ENCODE measurements at regions not wholly inside any gene's neighbourhood (a gene's known extent, or its start where the extent isn't known, plus 50 kb on each side); places are given as distances from the start of the nearest gene placed in this dataset.

DNA sequence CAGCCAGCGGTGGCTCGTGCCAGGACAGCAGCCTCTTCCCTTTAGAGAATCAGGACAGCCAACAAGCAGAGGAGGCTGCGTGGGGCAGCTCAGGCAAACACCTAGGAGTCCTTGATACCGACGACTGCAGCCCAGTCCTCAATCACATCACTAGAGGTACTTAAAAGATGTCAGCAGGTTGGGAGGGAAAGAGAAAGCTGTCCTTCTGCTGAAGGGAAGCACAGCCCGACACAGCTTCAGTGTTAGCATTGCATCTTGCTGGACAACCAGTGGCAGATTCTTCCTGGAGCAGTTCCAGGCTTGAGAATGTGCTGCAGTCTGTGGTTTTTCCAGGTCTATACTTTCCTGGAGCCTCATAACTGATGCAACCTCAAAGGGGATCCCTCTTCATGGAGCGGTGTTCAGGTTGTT is 230.5 kb downstream of the SYK start (continued):
- TF ChIP-seq, protein P1, sequence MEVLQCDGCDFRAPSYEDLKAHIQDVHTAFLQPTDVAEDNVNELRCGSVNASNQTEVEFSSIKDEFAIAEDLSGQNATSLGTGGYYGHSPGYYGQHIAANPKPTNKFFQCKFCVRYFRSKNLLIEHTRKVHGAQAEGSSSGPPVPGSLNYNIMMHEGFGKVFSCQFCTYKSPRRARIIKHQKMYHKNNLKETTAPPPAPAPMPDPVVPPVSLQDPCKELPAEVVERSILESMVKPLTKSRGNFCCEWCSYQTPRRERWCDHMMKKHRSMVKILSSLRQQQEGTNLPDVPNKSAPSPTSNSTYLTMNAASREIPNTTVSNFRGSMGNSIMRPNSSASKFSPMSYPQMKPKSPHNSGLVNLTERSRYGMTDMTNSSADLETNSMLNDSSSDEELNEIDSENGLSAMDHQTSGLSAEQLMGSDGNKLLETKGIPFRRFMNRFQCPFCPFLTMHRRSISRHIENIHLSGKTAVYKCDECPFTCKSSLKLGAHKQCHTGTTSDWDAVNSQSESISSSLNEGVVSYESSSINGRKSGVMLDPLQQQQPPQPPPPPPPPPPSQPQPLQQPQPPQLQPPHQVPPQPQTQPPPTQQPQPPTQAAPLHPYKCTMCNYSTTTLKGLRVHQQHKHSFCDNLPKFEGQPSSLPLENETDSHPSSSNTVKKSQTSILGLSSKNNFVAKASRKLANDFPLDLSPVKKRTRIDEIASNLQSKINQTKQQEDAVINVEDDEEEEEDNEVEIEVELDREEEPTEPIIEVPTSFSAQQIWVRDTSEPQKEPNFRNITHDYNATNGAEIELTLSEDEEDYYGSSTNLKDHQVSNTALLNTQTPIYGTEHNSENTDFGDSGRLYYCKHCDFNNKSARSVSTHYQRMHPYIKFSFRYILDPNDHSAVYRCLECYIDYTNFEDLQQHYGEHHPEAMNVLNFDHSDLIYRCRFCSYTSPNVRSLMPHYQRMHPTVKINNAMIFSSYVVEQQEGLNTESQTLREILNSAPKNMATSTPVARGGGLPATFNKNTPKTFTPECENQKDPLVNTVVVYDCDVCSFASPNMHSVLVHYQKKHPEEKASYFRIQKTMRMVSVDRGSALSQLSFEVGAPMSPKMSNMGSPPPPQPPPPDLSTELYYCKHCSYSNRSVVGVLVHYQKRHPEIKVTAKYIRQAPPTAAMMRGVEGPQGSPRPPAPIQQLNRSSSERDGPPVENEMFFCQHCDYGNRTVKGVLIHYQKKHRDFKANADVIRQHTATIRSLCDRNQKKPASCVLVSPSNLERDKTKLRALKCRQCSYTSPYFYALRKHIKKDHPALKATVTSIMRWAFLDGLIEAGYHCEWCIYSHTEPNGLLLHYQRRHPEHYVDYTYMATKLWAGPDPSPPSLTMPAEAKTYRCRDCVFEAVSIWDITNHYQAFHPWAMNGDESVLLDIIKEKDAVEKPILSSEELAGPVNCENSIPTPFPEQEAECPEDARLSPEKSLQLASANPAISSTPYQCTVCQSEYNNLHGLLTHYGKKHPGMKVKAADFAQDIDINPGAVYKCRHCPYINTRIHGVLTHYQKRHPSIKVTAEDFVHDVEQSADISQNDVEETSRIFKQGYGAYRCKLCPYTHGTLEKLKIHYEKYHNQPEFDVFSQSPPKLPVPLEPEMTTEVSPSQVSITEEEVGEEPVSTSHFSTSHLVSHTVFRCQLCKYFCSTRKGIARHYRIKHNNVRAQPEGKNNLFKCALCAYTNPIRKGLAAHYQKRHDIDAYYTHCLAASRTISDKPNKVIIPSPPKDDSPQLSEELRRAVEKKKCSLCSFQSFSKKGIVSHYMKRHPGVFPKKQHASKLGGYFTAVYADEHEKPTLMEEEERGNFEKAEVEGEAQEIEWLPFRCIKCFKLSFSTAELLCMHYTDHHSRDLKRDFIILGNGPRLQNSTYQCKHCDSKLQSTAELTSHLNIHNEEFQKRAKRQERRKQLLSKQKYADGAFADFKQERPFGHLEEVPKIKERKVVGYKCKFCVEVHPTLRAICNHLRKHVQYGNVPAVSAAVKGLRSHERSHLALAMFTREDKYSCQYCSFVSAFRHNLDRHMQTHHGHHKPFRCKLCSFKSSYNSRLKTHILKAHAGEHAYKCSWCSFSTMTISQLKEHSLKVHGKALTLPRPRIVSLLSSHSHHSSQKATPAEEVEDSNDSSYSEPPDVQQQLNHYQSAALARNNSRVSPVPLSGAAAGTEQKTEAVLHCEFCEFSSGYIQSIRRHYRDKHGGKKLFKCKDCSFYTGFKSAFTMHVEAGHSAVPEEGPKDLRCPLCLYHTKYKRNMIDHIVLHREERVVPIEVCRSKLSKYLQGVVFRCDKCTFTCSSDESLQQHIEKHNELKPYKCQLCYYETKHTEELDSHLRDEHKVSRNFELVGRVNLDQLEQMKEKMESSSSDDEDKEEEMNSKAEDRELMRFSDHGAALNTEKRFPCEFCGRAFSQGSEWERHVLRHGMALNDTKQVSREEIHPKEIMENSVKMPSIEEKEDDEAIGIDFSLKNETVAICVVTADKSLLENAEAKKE (CRISPR knock-in tag; IDR thresholded peaks at IDR 0.05) = no peak
- TF ChIP-seq, protein P2, sequence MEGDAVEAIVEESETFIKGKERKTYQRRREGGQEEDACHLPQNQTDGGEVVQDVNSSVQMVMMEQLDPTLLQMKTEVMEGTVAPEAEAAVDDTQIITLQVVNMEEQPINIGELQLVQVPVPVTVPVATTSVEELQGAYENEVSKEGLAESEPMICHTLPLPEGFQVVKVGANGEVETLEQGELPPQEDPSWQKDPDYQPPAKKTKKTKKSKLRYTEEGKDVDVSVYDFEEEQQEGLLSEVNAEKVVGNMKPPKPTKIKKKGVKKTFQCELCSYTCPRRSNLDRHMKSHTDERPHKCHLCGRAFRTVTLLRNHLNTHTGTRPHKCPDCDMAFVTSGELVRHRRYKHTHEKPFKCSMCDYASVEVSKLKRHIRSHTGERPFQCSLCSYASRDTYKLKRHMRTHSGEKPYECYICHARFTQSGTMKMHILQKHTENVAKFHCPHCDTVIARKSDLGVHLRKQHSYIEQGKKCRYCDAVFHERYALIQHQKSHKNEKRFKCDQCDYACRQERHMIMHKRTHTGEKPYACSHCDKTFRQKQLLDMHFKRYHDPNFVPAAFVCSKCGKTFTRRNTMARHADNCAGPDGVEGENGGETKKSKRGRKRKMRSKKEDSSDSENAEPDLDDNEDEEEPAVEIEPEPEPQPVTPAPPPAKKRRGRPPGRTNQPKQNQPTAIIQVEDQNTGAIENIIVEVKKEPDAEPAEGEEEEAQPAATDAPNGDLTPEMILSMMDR (conservative IDR thresholded peaks at IDR 0.05; ENCODE audit: low read depth in 2 of 2) = no peak
- TF ChIP-seq CREB1 (CRISPR knock-in tag; IDR thresholded peaks at IDR 0.05; ENCODE audit: low read depth) (no peak), JUNB (IDR thresholded peaks at IDR 0.05; ENCODE audit: unreplicated experiment) (no peak)

DNA sequence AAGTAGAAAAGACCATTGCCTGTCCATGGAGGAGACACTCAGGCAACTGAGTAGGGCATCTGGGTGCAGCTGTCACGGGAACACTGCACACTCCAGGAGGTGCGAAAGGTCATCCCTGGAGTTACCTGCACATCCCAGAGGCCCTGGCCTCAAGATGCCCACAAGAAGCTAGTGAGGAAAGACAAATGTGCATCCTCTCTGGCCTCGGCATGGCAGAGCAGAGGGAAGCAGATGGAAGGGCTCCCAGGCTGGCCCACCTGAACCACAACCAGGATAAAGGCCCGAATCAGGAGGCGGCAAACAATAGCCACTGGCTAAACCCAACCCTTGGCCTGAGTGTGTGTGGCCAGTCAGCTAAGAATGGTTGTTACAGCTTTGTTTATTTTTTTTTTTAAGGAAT is 231.7 kb downstream of the SYK start:
- H3K4me1 ChIP-seq (ENCODE audit: insufficient read depth) = peaks cover 4% of the 10 kb centered on the region; the same call in 1 of the 2 replicates
- Mint-ChIP-seq H3K27ac (no peak overlapping the region), H3K9me3 (no peaks in the 10 kb centered on the region), H3K27me3 (ENCODE audit: insufficient read depth, low read depth, poor library complexity) (peaks cover 13% of the 10 kb centered on the region), H3K4me3 (no peak overlapping the region), H3K4me1 (peaks cover 10% of the 10 kb centered on the region), H3K36me3 (ENCODE audit: low read depth) (no peaks in the 10 kb centered on the region)
- H2AFZ ChIP-seq = no peak overlapping the region
- no peak for DNase-seq (ENCODE audit: low spot score)
- ATAC-seq = no peak
- H3K27ac ChIP-seq (ENCODE audit: low read depth) = no peak overlapping the region
- H3K4me3 ChIP-seq = no peak overlapping the region
- no peaks in the 10 kb centered on the region for H3F3A ChIP-seq (replicated peaks; ENCODE audit: low read depth)
- H3K4me2 ChIP-seq = no peak overlapping the region
- H4K20me1 ChIP-seq (replicated peaks; ENCODE audit: insufficient read depth) = no peaks in the 10 kb centered on the region
- H3K36me3 ChIP-seq (ENCODE audit: insufficient read depth) = no peaks in the 10 kb centered on the region
- H3K27me3 ChIP-seq (ENCODE audit: insufficient read depth) = no peaks in the 10 kb centered on the region
- 0 out of 2 replicates have a peak, but pooled peaks cover 5% of the 10 kb centered on the region for H3K9me2 ChIP-seq (ENCODE audit: insufficient read depth)
- H3K79me2 ChIP-seq (replicated peaks; ENCODE audit: insufficient read depth) = no peaks in the 10 kb centered on the region
- TF ChIP-seq EZH2phosphoT487 (IDR thresholded peaks at IDR 0.05; ENCODE audit: unreplicated experiment) = no peak
- TF ChIP-seq, protein P3, sequence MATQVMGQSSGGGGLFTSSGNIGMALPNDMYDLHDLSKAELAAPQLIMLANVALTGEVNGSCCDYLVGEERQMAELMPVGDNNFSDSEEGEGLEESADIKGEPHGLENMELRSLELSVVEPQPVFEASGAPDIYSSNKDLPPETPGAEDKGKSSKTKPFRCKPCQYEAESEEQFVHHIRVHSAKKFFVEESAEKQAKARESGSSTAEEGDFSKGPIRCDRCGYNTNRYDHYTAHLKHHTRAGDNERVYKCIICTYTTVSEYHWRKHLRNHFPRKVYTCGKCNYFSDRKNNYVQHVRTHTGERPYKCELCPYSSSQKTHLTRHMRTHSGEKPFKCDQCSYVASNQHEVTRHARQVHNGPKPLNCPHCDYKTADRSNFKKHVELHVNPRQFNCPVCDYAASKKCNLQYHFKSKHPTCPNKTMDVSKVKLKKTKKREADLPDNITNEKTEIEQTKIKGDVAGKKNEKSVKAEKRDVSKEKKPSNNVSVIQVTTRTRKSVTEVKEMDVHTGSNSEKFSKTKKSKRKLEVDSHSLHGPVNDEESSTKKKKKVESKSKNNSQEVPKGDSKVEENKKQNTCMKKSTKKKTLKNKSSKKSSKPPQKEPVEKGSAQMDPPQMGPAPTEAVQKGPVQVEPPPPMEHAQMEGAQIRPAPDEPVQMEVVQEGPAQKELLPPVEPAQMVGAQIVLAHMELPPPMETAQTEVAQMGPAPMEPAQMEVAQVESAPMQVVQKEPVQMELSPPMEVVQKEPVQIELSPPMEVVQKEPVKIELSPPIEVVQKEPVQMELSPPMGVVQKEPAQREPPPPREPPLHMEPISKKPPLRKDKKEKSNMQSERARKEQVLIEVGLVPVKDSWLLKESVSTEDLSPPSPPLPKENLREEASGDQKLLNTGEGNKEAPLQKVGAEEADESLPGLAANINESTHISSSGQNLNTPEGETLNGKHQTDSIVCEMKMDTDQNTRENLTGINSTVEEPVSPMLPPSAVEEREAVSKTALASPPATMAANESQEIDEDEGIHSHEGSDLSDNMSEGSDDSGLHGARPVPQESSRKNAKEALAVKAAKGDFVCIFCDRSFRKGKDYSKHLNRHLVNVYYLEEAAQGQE (IDR thresholded peaks at IDR 0.05; ENCODE audit: unreplicated experiment) = no peak
- TF ChIP-seq, protein P4, sequence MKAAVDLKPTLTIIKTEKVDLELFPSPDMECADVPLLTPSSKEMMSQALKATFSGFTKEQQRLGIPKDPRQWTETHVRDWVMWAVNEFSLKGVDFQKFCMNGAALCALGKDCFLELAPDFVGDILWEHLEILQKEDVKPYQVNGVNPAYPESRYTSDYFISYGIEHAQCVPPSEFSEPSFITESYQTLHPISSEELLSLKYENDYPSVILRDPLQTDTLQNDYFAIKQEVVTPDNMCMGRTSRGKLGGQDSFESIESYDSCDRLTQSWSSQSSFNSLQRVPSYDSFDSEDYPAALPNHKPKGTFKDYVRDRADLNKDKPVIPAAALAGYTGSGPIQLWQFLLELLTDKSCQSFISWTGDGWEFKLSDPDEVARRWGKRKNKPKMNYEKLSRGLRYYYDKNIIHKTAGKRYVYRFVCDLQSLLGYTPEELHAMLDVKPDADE (IDR thresholded peaks at IDR 0.05) = no peak
- TF ChIP-seq CREB1 (CRISPR knock-in tag; IDR thresholded peaks at IDR 0.05; ENCODE audit: low read depth) = no peak
